OCI-LY3 (cell line): ENCODE measurements at regions not wholly inside any gene's neighbourhood (a gene's known extent, or its start where the extent isn't known, plus 50 kb on each side); places are given as distances from the start of the nearest gene placed in this dataset.

Source experiments
- H2AFZ ChIP-seq: fragments of 200-600, 300-600 bp; shearing (Covaris generic); 2 replicates; pipeline ENCODE4 v1.6.0; 2014; ENCODE audit warnings: antibody characterized with exemption, low read depth, low read length
- H3K27ac ChIP-seq: fragments of 200-600, 300-600 bp; sonication (generic); 2 replicates; pipeline ENCODE4 v1.5.1; 2014; ENCODE audit warnings: mild to moderate bottlenecking, low read length, moderate library complexity, mixed read lengths
- H3K27me3 ChIP-seq: fragments of 200-600, 300-600 bp; sonication (generic); 2 replicates; pipeline ENCODE4 v1.6.1; 2014; ENCODE audit warnings: low read depth, low read length, mixed read lengths
- H3K36me3 ChIP-seq: fragments of 200-600, 300-600 bp; sonication (generic); replicated peaks from 2 replicates; pipeline ENCODE3; 2014; ENCODE audit warnings: low read depth, low read length, mixed read lengths
- H3K4me1 ChIP-seq: fragments of 300-600, 200-600 bp; sonication (generic); 2 replicates; pipeline ENCODE4 v1.6.1; 2014; ENCODE audit warnings: low read length, mixed read lengths
- H3K4me2 ChIP-seq: fragments of 200-600, 300-600 bp; sonication (generic); 2 replicates; pipeline ENCODE4 v1.6.1; 2014; ENCODE audit warnings: low read length, mixed read lengths
- H3K4me3 ChIP-seq: fragments of 300-600, 200-600 bp; sonication (generic); 2 replicates; pipeline ENCODE4 v1.5.1; 2014; ENCODE audit warnings: antibody characterized with exemption, mild to moderate bottlenecking, low read length, moderate library complexity
- H3K79me2 ChIP-seq: fragments of 300-600, 200-600 bp; shearing (Covaris generic); 2 replicates; pipeline ENCODE4 v1.6.1; 2014; ENCODE audit warnings: mild to moderate bottlenecking, low read length, mixed read lengths
- H3K9ac ChIP-seq: fragments of 300-600, 200-600 bp; shearing (Covaris generic); 2 replicates; pipeline ENCODE4 v1.6.0; 2014; ENCODE audit warnings: mild to moderate bottlenecking, low read length, moderate library complexity
- H3K9me3 ChIP-seq: fragments of 200-600, 300-600 bp; shearing (Covaris generic); 2 replicates; pipeline ENCODE4 v1.6.1; 2014; ENCODE audit warnings: low read length, mixed read lengths; ENCODE audit not compliant: insufficient read depth
- H4K20me1 ChIP-seq: fragments of 200-600, 300-600 bp; sonication (generic); 2 replicates; pipeline ENCODE4 v1.6.1; 2016; ENCODE audit warnings: low read length, mixed read lengths; ENCODE audit not compliant: insufficient read depth
- CTCF ChIP-seq: fragments of 200-600, 300-600 bp; sonication (generic); IDR thresholded peaks from 2 replicates; pipeline ENCODE4 v1.5.1; 2014; ENCODE audit warnings: antibody characterized with exemption, low read length, low read depth
- EZH2phosphoT487 ChIP-seq: fragments of 200-600 bp; shearing (Covaris generic); IDR thresholded peaks from 2 replicates; pipeline ENCODE4 v1.6.1; 2018; ENCODE audit warnings: antibody characterized with exemption, mixed run types, low read depth

- Histone ChIP-seq H3K4me3 (no peak overlapping the region), H3K36me3 (no peaks in the 10 kb centered on the region), H2AFZ (no peak overlapping the region), H3K27ac (no peak overlapping the region), H3K9ac (no peak overlapping the region), H3K4me1 (no peaks in the 10 kb centered on the region), H3K4me2 (no peak overlapping the region), H3K79me2 (no peaks in the 10 kb centered on the region), H4K20me1 (no peaks in the 10 kb centered on the region), H3K9me3 (no peaks in the 10 kb centered on the region), H3K27me3 (no peaks in the 10 kb centered on the region)
- TF ChIP-seq CTCF (no peak), EZH2phosphoT487 (no peak)
These were observed 178.6 kb downstream of the RAB11FIP2 start for GRCh38 chr10:117868151-117868550.

- TF ChIP-seq EZH2phosphoT487 (no peak), CTCF (no peak)
- H4K20me1 ChIP-seq: no peaks in the 10 kb centered on the region
- no peak overlapping the region for H3K4me2 ChIP-seq
These were observed 170.9 kb downstream of the RAB11FIP2 start for GRCh38 chr10:117875793-117876192.

GRCh38 chr10:117876210-117876609, 170.5 kb downstream of the RAB11FIP2 start:
- Histone ChIP-seq H3K27me3 (no peaks in the 10 kb centered on the region), H3K36me3 (no peaks in the 10 kb centered on the region), H3K9ac (no peak overlapping the region), H2AFZ (no peak overlapping the region), H3K79me2 (no peaks in the 10 kb centered on the region), H4K20me1 (no peaks in the 10 kb centered on the region), H3K4me2 (no peak overlapping the region), H3K27ac (no peak overlapping the region), H3K4me1 (no peaks in the 10 kb centered on the region), H3K4me3 (no peak overlapping the region), H3K9me3 (no peaks in the 10 kb centered on the region)
- TF ChIP-seq EZH2phosphoT487: no peak
- no peak for TF ChIP-seq CTCF

More at GRCh38 chr10:117875793-117876192, 170.9 kb downstream of the RAB11FIP2 start:
- H3K27ac ChIP-seq: no peak overlapping the region
- H3K4me1 ChIP-seq: no peaks in the 10 kb centered on the region
- H2AFZ ChIP-seq: no peak overlapping the region
- H3K27me3 ChIP-seq: no peaks in the 10 kb centered on the region
- H3K9me3 ChIP-seq: no peaks in the 10 kb centered on the region
- H3K36me3 ChIP-seq: no peaks in the 10 kb centered on the region
- H3K79me2 ChIP-seq: no peaks in the 10 kb centered on the region
- no peak overlapping the region for H3K9ac ChIP-seq
- H3K4me3 ChIP-seq: no peak overlapping the region

- no peak overlapping the region for H3K4me2 ChIP-seq
- no peak overlapping the region for H2AFZ ChIP-seq
These were observed 168.1 kb downstream of the RAB11FIP2 start for GRCh38 chr10:117878626-117879025.

More at GRCh38 chr10:117878626-117879025, 168.1 kb downstream of the RAB11FIP2 start:
- H3K9me3 ChIP-seq: no peaks in the 10 kb centered on the region
- TF ChIP-seq EZH2phosphoT487: no peak
- TF ChIP-seq CTCF: no peak
- H3K4me3 ChIP-seq: no peak overlapping the region
- no peak overlapping the region for H3K27ac ChIP-seq
- H3K9ac ChIP-seq: no peak overlapping the region
- H3K79me2 ChIP-seq: no peaks in the 10 kb centered on the region
- H3K27me3 ChIP-seq: no peaks in the 10 kb centered on the region
- H3K4me1 ChIP-seq: no peaks in the 10 kb centered on the region
- H4K20me1 ChIP-seq: no peaks in the 10 kb centered on the region
- no peaks in the 10 kb centered on the region for H3K36me3 ChIP-seq
